SK-N-SH (cell line): ENCODE measurements at regions not wholly inside any gene's neighbourhood (a gene's known extent, or its start where the extent isn't known, plus 50 kb on each side); places are given as distances from the start of the nearest gene placed in this dataset.

Experiments
- CTCF ChIA-PET: fragments of 300-600, 350-600 bp; formaldehyde crosslinking; extraction: SDS; loops from one replicate; lab custom pipeline; 2021; lab: Yijun Ruan, JAX
- POLR2A ChIA-PET: fragments of 350-600 bp; sonication (Branson Sonifier 250); formaldehyde crosslinking; extraction: SDS; loops from one replicate; lab custom pipeline; 2020; ENCODE audit warnings: antibody characterized with exemption, inconsistent platforms; lab: Yijun Ruan, JAX
- DNase-seq: peaks from one replicate; pipeline ENCODE4 v3.0.0; 2012
- H2AFZ ChIP-seq: fragments of 200-600 bp; sonication (generic); 2 replicates; pipeline ENCODE4 v1.8.1; 2016; ENCODE audit warnings: antibody characterized with exemption, mild to moderate bottlenecking, low read depth
- H3F3A ChIP-seq: fragments of 200-600 bp; sonication (generic); replicated peaks from 2 replicates; pipeline ENCODE3; 2016; ENCODE audit warnings: antibody characterized with exemption, mild to moderate bottlenecking; ENCODE audit not compliant: insufficient read depth
- H3K27ac ChIP-seq, 2 experiments: fragments of 200-500 bp in 1 of 2; fragments of 200-600 bp in 1 of 2; sonication (Bioruptor generic) in 1 of 2; sonication (generic), shearing (Covaris generic) in 1 of 2; 2 replicates each; pipeline versions ENCODE4 v1.5.1 to v1.6.1; 2014 to 2016; ENCODE audit warnings: low read depth in 2 of 2, inconsistent platforms in 1 of 2, low read length in 1 of 2, mild to moderate bottlenecking in 1 of 2, mixed read lengths in 1 of 2
- H3K27me3 ChIP-seq: fragments of 200-600 bp; sonication (generic), shearing (Covaris generic); 2 replicates; pipeline ENCODE4 v1.6.1; 2016; ENCODE audit warnings: mixed run types; ENCODE audit not compliant: insufficient read depth
- H3K36me3 ChIP-seq, 2 experiments: fragments of 200-500 bp in 1 of 2; fragments of 200-600 bp in 1 of 2; sonication (Bioruptor generic) in 1 of 2; sonication (generic) in 1 of 2; replicated peaks in 1 of 2; 2 replicates each; pipeline versions ENCODE3 to v1.5.1; 2014 to 2016; ENCODE audit warnings: low read length in 1 of 2, mild to moderate bottlenecking in 1 of 2; ENCODE audit not compliant: insufficient read depth in 2 of 2, control insufficient read depth in 1 of 2
- H3K4me1 ChIP-seq, 2 experiments: fragments of 200-500 bp in 1 of 2; fragments of 200-600 bp in 1 of 2; sonication (Bioruptor generic) in 1 of 2; sonication (generic), shearing (Covaris generic) in 1 of 2; 2 replicates each; pipeline versions ENCODE4 v1.5.1 to v1.6.1; 2014 to 2016; ENCODE audit warnings: low read depth in 1 of 2, low read length in 1 of 2, mixed run types in 1 of 2; ENCODE audit not compliant: insufficient read depth in 2 of 2, control insufficient read depth in 1 of 2
- H3K4me2 ChIP-seq: fragments of 200-600 bp; sonication (generic), shearing (Covaris generic); 2 replicates; pipeline ENCODE4 v1.6.1; 2017; ENCODE audit warnings: mixed run types
- H3K4me3 ChIP-seq, 2 experiments: fragments of 200-500 bp in 1 of 2; fragments of 200-600 bp in 1 of 2; sonication (Bioruptor generic) in 1 of 2; sonication (generic), shearing (Covaris generic) in 1 of 2; 2 replicates each; pipeline versions ENCODE4 v1.5.1 to v1.8.1; 2014 to 2016; ENCODE audit warnings: low read depth in 2 of 2, inconsistent platforms in 1 of 2, low read length in 1 of 2, mild to moderate bottlenecking in 1 of 2, mixed read lengths in 1 of 2, moderate library complexity in 1 of 2
- H3K79me2 ChIP-seq: fragments of 200-600 bp; sonication (generic); 2 replicates; pipeline ENCODE4 v1.8.1; 2017; ENCODE audit warnings: mild to moderate bottlenecking; ENCODE audit not compliant: insufficient read depth
- H3K9ac ChIP-seq: fragments of 200-600 bp; sonication (generic); 2 replicates; pipeline ENCODE4 v1.6.1; 2017; ENCODE audit warnings: mixed run types
- H3K9me2 ChIP-seq: fragments of 200-600 bp; sonication (generic); 2 replicates; pipeline ENCODE4 v1.6.1; 2017; ENCODE audit warnings: mixed run types
- H3K9me3 ChIP-seq: fragments of 200-600 bp; sonication (generic); 2 replicates; pipeline ENCODE4 v1.6.1; 2017; ENCODE audit warnings: mixed run types, mild to moderate bottlenecking, moderate library complexity
- H4K20me1 ChIP-seq: fragments of 200-600 bp; sonication (generic); 2 replicates; pipeline ENCODE4 v1.6.1; 2017; ENCODE audit warnings: mild to moderate bottlenecking, mixed run types; ENCODE audit not compliant: insufficient read depth
- CHD2 ChIP-seq: fragments of 150-350 bp; IDR thresholded peaks from 2 replicates; pipeline ENCODE4 v1.6.1; 2018; ENCODE audit warnings: low read length; ENCODE audit not compliant: partially characterized antibody
- CTCF ChIP-seq: fragments of 200-600 bp; sonication (generic); IDR thresholded peaks from 2 replicates; pipeline ENCODE4 v1.6.1; 2017; ENCODE audit warnings: antibody characterized with exemption, mild to moderate bottlenecking, moderate library complexity
- FOXJ3 ChIP-seq: sonication (generic); formaldehyde crosslinking; IDR thresholded peaks from 2 replicates; pipeline ENCODE4 v1.5.1; 2020; ENCODE audit warnings: mild to moderate bottlenecking, missing genetic modification reagents
- FOXM1 ChIP-seq: IDR thresholded peaks from 2 replicates; pipeline ENCODE4 v1.4.0; 2012; ENCODE audit warnings: low read depth, mild to moderate bottlenecking
- GATA2 ChIP-seq: sonication (generic); formaldehyde crosslinking; IDR thresholded peaks from 2 replicates; pipeline ENCODE4 v1.5.0; 2020; ENCODE audit warnings: mild to moderate bottlenecking, missing genetic modification reagents
- IRF3 ChIP-seq: fragments of 150-350 bp; IDR thresholded peaks from 2 replicates; pipeline ENCODE4 v1.6.1; 2016; ENCODE audit warnings: mild to moderate bottlenecking, low read depth, low read length
- MEF2A ChIP-seq: IDR thresholded peaks from 2 replicates; pipeline ENCODE4 v1.4.0; 2012; ENCODE audit warnings: low read depth, borderline replicate concordance
- MXI1 ChIP-seq: IDR thresholded peaks from 2 replicates; pipeline ENCODE4 v1.6.1; 2012; ENCODE audit warnings: mild to moderate bottlenecking, low read depth, low read length, improper control_type of control experiment
- NFIC ChIP-seq: IDR thresholded peaks from 2 replicates; pipeline ENCODE4 v1.4.0; 2012; ENCODE audit warnings: borderline replicate concordance
- PBX3 ChIP-seq: IDR thresholded peaks from 2 replicates; pipeline ENCODE4; 2012
- POLR2AphosphoS5 ChIP-seq: IDR thresholded peaks from 2 replicates; pipeline ENCODE4 v1.6.1; 2012; ENCODE audit warnings: low read depth, low read length
- RAD21 ChIP-seq: IDR thresholded peaks from 2 replicates; pipeline ENCODE4 v1.6.1; 2012; ENCODE audit warnings: mild to moderate bottlenecking, low read length
- RFX5 ChIP-seq: IDR thresholded peaks from 2 replicates; pipeline ENCODE4 v1.6.1; 2012; ENCODE audit warnings: mild to moderate bottlenecking, improper control_type of control experiment, low read length
- RXRA ChIP-seq: IDR thresholded peaks from 2 replicates; pipeline ENCODE4 v1.4.0; 2012; ENCODE audit warnings: low read depth, mild to moderate bottlenecking, borderline replicate concordance
- TAF1 ChIP-seq: IDR thresholded peaks from 2 replicates; pipeline ENCODE4 v1.6.1; 2012; ENCODE audit warnings: low read depth, mild to moderate bottlenecking, low read length, moderate library complexity, borderline replicate concordance
- TCF12 ChIP-seq: IDR thresholded peaks from 2 replicates; pipeline ENCODE4 v1.4.0; 2012
- USF2 ChIP-seq: fragments of 150-350 bp; IDR thresholded peaks from 2 replicates; pipeline ENCODE4 v1.6.1; 2017; ENCODE audit warnings: antibody characterized with exemption, low read length, low read depth, borderline replicate concordance
- YY1 ChIP-seq: IDR thresholded peaks from 2 replicates; pipeline ENCODE4 v1.4.0; 2012; ENCODE audit warnings: low read depth, mild to moderate bottlenecking
- WGBS: methylation state at CpG from one replicate; pipeline ENCODE4 v1.1.6; 2017; ENCODE audit warnings: low lambda C conversion rate; 5-methylcytosine and 5-hydroxymethylcytosine counted together

GRCh38 chr13:33744589-33745369 lies 73.2 kb upstream of the RFC3 start:
- H3K4me3 ChIP-seq, result no peak overlapping the region
- TF ChIP-seq TAF1 (no peak), MXI1 (no peak), RAD21 (no peak), CHD2 (no peak), PBX3 (no peak), FOXM1 (no peak), GATA2 (CRISPR knock-in tag) (no peak), MEF2A (no peak), NFIC (no peak), TCF12 (no peak), IRF3 (no peak), YY1 (no peak), POLR2AphosphoS5 (no peak), RFX5 (no peak), USF2 (no peak), CTCF (no peak), RXRA (no peak), FOXJ3 (CRISPR knock-in tag) (no peak)
- no peaks in the 10 kb centered on the region for H3K9me2 ChIP-seq
- H3K79me2 ChIP-seq, result no peaks in the 10 kb centered on the region
- H3K9ac ChIP-seq, result no peak overlapping the region
- H3K27me3 ChIP-seq, result no peaks in the 10 kb centered on the region
- H3K36me3 ChIP-seq, result no peaks in the 10 kb centered on the region
- no peaks in the 10 kb centered on the region for H3F3A ChIP-seq
- H3K4me1 ChIP-seq, result no peaks in the 10 kb centered on the region
- no peaks in the 10 kb centered on the region for H4K20me1 ChIP-seq
- DNase-seq, result no peak
- no peak overlapping the region for H2AFZ ChIP-seq
- WGBS, result 77% methylated on average over 3 of the region's 3 CpGs
- H3K4me2 ChIP-seq, result no peak overlapping the region
- ChIA-PET POLR2A (no interaction called here), CTCF (interaction anchor here (0.9 kb wide), 1 partner anchor 21 kb away, joined by 4 read pairs; no protein-coding TSS in a partner anchor)
- H3K27ac ChIP-seq, result no peak overlapping the region
- H3K9me3 ChIP-seq, result no peaks in the 10 kb centered on the region
